ENCODE measurements at regions not wholly inside any gene's neighbourhood (a gene's known extent, or its start where the extent isn't known, plus 50 kb on each side); places are given as distances from the start of the nearest gene placed in this dataset.

GRCh38 chr20:60317401-60317800, 359.2 kb downstream of the CDH26 start:
- no peak overlapping the region for H3K9ac ChIP-seq (ENCODE audit: low read depth, low read length, poor library complexity)
- no peak overlapping the region for H3K23ac ChIP-seq (ENCODE audit: low read depth, low read length, poor library complexity)
- H2BK15ac ChIP-seq (ENCODE audit: low read length): no peak overlapping the region
- no peak overlapping the region for H4K8ac ChIP-seq (ENCODE audit: low read depth, low read length)
- no peaks in the 10 kb centered on the region for H3K27me3 ChIP-seq (ENCODE audit: control insufficient read depth in 3 of 3, insufficient read depth in 3 of 3, low read depth in 1 of 3, low read length in 3 of 3)
- no peak overlapping the region for H3K27ac ChIP-seq (replicated peaks; ENCODE audit: low read length)
- no peaks in the 10 kb centered on the region for H3K36me3 ChIP-seq (replicated peaks in 1 of 2; ENCODE audit: control insufficient read depth in 2 of 2, insufficient read depth in 2 of 2, low read length in 2 of 2)
- H3K4me3 ChIP-seq (ENCODE audit: low read length in 2 of 2): no peak overlapping the region
- no peak overlapping the region for H2BK12ac ChIP-seq (ENCODE audit: low read length)
- no peak overlapping the region for H3K4me2 ChIP-seq (ENCODE audit: insufficient read depth, low read length, poor library complexity, severe bottlenecking)
- H3K79me1 ChIP-seq (ENCODE audit: low read depth, low read length): no peaks in the 10 kb centered on the region
- WGBS, 2 donors (ENCODE audit: extremely low coverage in 2 of 2, insufficient read length in 2 of 2, insufficient replicate concordance in 1 of 2): no CpG with 5 or more reads among the region's 3 CpGs
- H2BK5ac ChIP-seq (ENCODE audit: low read length): no peak overlapping the region
- H3K14ac ChIP-seq (ENCODE audit: low read length): no peak overlapping the region
- H4K91ac ChIP-seq (ENCODE audit: low read depth, low read length, poor library complexity): no peak overlapping the region
- peaks cover 0 to 3% of the 10 kb centered on the region in 2 donors for H3K9me3 ChIP-seq (replicated peaks in 1 of 2; ENCODE audit: control insufficient read depth in 2 of 2, insufficient read depth in 1 of 2, low read depth in 1 of 2, low read length in 2 of 2)
- H2AK5ac ChIP-seq (ENCODE audit: low read depth, low read length): no peak overlapping the region
- H2BK120ac ChIP-seq (ENCODE audit: low read depth, low read length): no peak overlapping the region
- H3K4ac ChIP-seq (ENCODE audit: low read length): no peak overlapping the region
- H2AFZ ChIP-seq (ENCODE audit: low read length): no peak overlapping the region
- peaks cover 0 to 4% of the 10 kb centered on the region in 2 donors for H3K4me1 ChIP-seq (ENCODE audit: control insufficient read depth in 2 of 2, insufficient read depth in 1 of 2, low read depth in 1 of 2, low read length in 2 of 2)
- DNase-seq (ENCODE audit: low spot score): no peak
- no peak overlapping the region for H3K18ac ChIP-seq (ENCODE audit: low read length)

- Histone ChIP-seq H3K27me3 (ENCODE audit: control insufficient read depth in 3 of 3, insufficient read depth in 3 of 3, low read depth in 1 of 3, low read length in 3 of 3) (no peaks in the 10 kb centered on the region), H3K18ac (ENCODE audit: low read length) (no peak overlapping the region), H3K79me1 (ENCODE audit: low read depth, low read length) (no peaks in the 10 kb centered on the region), H4K91ac (ENCODE audit: low read depth, low read length, poor library complexity) (no peak overlapping the region), H2BK15ac (ENCODE audit: low read length) (no peak overlapping the region), H2BK120ac (ENCODE audit: low read depth, low read length) (no peak overlapping the region), H3K9me3 (replicated peaks in 1 of 2; ENCODE audit: control insufficient read depth in 2 of 2, insufficient read depth in 1 of 2, low read depth in 1 of 2, low read length in 2 of 2) (no peaks in the 10 kb centered on the region), H2BK12ac (ENCODE audit: low read length) (no peak overlapping the region), H3K4me2 (ENCODE audit: insufficient read depth, low read length, poor library complexity, severe bottlenecking) (no peak overlapping the region), H3K27ac (replicated peaks; ENCODE audit: low read length) (no peak overlapping the region), H3K4ac (ENCODE audit: low read length) (no peak overlapping the region), H3K23ac (ENCODE audit: low read depth, low read length, poor library complexity) (no peak overlapping the region), H2AK5ac (ENCODE audit: low read depth, low read length) (no peak overlapping the region), H4K8ac (ENCODE audit: low read depth, low read length) (no peak overlapping the region), H2BK5ac (ENCODE audit: low read length) (no peak overlapping the region), H3K36me3 (replicated peaks in 1 of 2; ENCODE audit: control insufficient read depth in 2 of 2, insufficient read depth in 2 of 2, low read length in 2 of 2) (no peaks in the 10 kb centered on the region), H3K4me3 (ENCODE audit: low read length in 2 of 2) (no peak overlapping the region), H3K4me1 (ENCODE audit: control insufficient read depth in 2 of 2, insufficient read depth in 1 of 2, low read depth in 1 of 2, low read length in 2 of 2) (peaks cover 0 to 4% of the 10 kb centered on the region in 2 donors), H3K14ac (ENCODE audit: low read length) (no peak overlapping the region), H2AFZ (ENCODE audit: low read length) (no peak overlapping the region), H3K9ac (ENCODE audit: low read depth, low read length, poor library complexity) (no peak overlapping the region)
- no CpG with 5 or more reads among the region's 3 CpGs for WGBS, 2 donors (ENCODE audit: extremely low coverage in 2 of 2, insufficient read length in 2 of 2, insufficient replicate concordance in 1 of 2)
- DNase-seq (ENCODE audit: low spot score): no peak
Measured at GRCh38 chr20:60321601-60322000, 363.4 kb downstream of the CDH26 start.

- no peak overlapping the region for H3K27ac ChIP-seq (replicated peaks; ENCODE audit: low read length)
- no peak overlapping the region for H3K4me3 ChIP-seq (ENCODE audit: low read length in 2 of 2)
- H3K4me2 ChIP-seq (ENCODE audit: insufficient read depth, low read length, poor library complexity, severe bottlenecking): no peak overlapping the region
- H3K14ac ChIP-seq (ENCODE audit: low read length): no peak overlapping the region
- H2BK5ac ChIP-seq (ENCODE audit: low read length): no peak overlapping the region
- H2AK5ac ChIP-seq (ENCODE audit: low read depth, low read length): no peak overlapping the region
- H4K91ac ChIP-seq (ENCODE audit: low read depth, low read length, poor library complexity): no peak overlapping the region
- H3K18ac ChIP-seq (ENCODE audit: low read length): no peak overlapping the region
- H3K23ac ChIP-seq (ENCODE audit: low read depth, low read length, poor library complexity): no peak overlapping the region
- no peak for DNase-seq (ENCODE audit: low spot score)
- H3K36me3 ChIP-seq (replicated peaks in 1 of 2; ENCODE audit: control insufficient read depth in 2 of 2, insufficient read depth in 2 of 2, low read length in 2 of 2): no peaks in the 10 kb centered on the region
- no peak overlapping the region for H4K8ac ChIP-seq (ENCODE audit: low read depth, low read length)
- H2AFZ ChIP-seq (ENCODE audit: low read length): no peak overlapping the region
- H2BK120ac ChIP-seq (ENCODE audit: low read depth, low read length): no peak overlapping the region
- H3K79me1 ChIP-seq (ENCODE audit: low read depth, low read length): no peaks in the 10 kb centered on the region
- peaks cover 0 to 2% of the 10 kb centered on the region in 2 donors for H3K4me1 ChIP-seq (ENCODE audit: control insufficient read depth in 2 of 2, insufficient read depth in 1 of 2, low read depth in 1 of 2, low read length in 2 of 2)
- H2BK15ac ChIP-seq (ENCODE audit: low read length): no peak overlapping the region
- no peak overlapping the region for H3K4ac ChIP-seq (ENCODE audit: low read length)
- no peaks in the 10 kb centered on the region for H3K27me3 ChIP-seq (ENCODE audit: control insufficient read depth in 3 of 3, insufficient read depth in 3 of 3, low read depth in 1 of 3, low read length in 3 of 3)
- H3K9ac ChIP-seq (ENCODE audit: low read depth, low read length, poor library complexity): no peak overlapping the region
- H2BK12ac ChIP-seq (ENCODE audit: low read length): no peak overlapping the region
- WGBS, 2 donors (ENCODE audit: extremely low coverage in 2 of 2, insufficient read length in 2 of 2, insufficient replicate concordance in 1 of 2): no CpG with 5 or more reads among the region's 5 CpGs
- H3K9me3 ChIP-seq (replicated peaks in 1 of 2; ENCODE audit: control insufficient read depth in 2 of 2, insufficient read depth in 1 of 2, low read depth in 1 of 2, low read length in 2 of 2): no peaks in the 10 kb centered on the region
Measured at GRCh38 chr20:60326821-60327220, 368.6 kb downstream of the CDH26 start.

GRCh38 chr20:60327971-60328660, 369.9 kb downstream of the CDH26 start:
- Histone ChIP-seq H3K27me3 (ENCODE audit: control insufficient read depth in 3 of 3, insufficient read depth in 3 of 3, low read depth in 1 of 3, low read length in 3 of 3) (no peaks in the 10 kb centered on the region), H3K36me3 (replicated peaks in 1 of 2; ENCODE audit: control insufficient read depth in 2 of 2, insufficient read depth in 2 of 2, low read length in 2 of 2) (no peaks in the 10 kb centered on the region), H2AFZ (ENCODE audit: low read length) (no peak overlapping the region), H2AK5ac (ENCODE audit: low read depth, low read length) (no peak overlapping the region), H4K8ac (ENCODE audit: low read depth, low read length) (no peak overlapping the region), H3K4ac (ENCODE audit: low read length) (no peak overlapping the region), H3K79me1 (ENCODE audit: low read depth, low read length) (no peaks in the 10 kb centered on the region), H2BK15ac (ENCODE audit: low read length) (no peak overlapping the region), H2BK120ac (ENCODE audit: low read depth, low read length) (no peak overlapping the region), H4K91ac (ENCODE audit: low read depth, low read length, poor library complexity) (no peak overlapping the region), H3K27ac (replicated peaks; ENCODE audit: low read length) (no peak overlapping the region), H3K14ac (ENCODE audit: low read length) (no peak overlapping the region), H2BK12ac (ENCODE audit: low read length) (no peak overlapping the region), H3K18ac (ENCODE audit: low read length) (no peak overlapping the region), H3K9me3 (replicated peaks in 1 of 2; ENCODE audit: control insufficient read depth in 2 of 2, insufficient read depth in 1 of 2, low read depth in 1 of 2, low read length in 2 of 2) (no peaks in the 10 kb centered on the region), H3K9ac (ENCODE audit: low read depth, low read length, poor library complexity) (no peak overlapping the region), H3K4me1 (ENCODE audit: control insufficient read depth in 2 of 2, insufficient read depth in 1 of 2, low read depth in 1 of 2, low read length in 2 of 2) (peaks cover 0 to 2% of the 10 kb centered on the region in 2 donors), H3K4me3 (ENCODE audit: low read length in 2 of 2) (no peak overlapping the region), H3K23ac (ENCODE audit: low read depth, low read length, poor library complexity) (no peak overlapping the region), H2BK5ac (ENCODE audit: low read length) (no peak overlapping the region), H3K4me2 (ENCODE audit: insufficient read depth, low read length, poor library complexity, severe bottlenecking) (no peak overlapping the region)
- no peak for DNase-seq (ENCODE audit: low spot score)
- WGBS, 2 donors (ENCODE audit: extremely low coverage in 2 of 2, insufficient read length in 2 of 2, insufficient replicate concordance in 1 of 2): no CpG with 5 or more reads among the region's 4 CpGs

Data from neuronal stem cell (in vitro differentiated cells).